Heart left ventricle (tissue), 16 donors: ENCODE measurements at regions not wholly inside any gene's neighbourhood (a gene's known extent, or its start where the extent isn't known, plus 50 kb on each side); places are given as distances from the start of the nearest gene placed in this dataset.

Source experiments
- ATAC-seq, 4 donors: fragments of 200-7000 bp; cut with Tn5 transposase; one replicate each; pipeline ENCODE4 v1.9.1; 2020 to 2022; ENCODE audit warnings: moderate library complexity in 4 of 4, mild to moderate bottlenecking in 3 of 4, moderate number of reproducible peaks in 1 of 4
- DNase-seq, 5 donors: peaks; one replicate each; pipeline ENCODE4 v3.0.0-alpha.2; 2020
- H3K27ac ChIP-seq, 12 donors: fragments of 200-600 bp; sonication (generic) in 4 of 12; one replicate each; pipeline versions ENCODE4 v1.5.0 to v1.8.0; 2016 to 2022; ENCODE audit warnings: mild to moderate bottlenecking in 2 of 12
- H3K27me3 ChIP-seq, 9 donors: fragments of 200-600 bp; sonication (generic) in 2 of 9; one replicate each; pipeline versions ENCODE4 v1.5.1 to v1.8.0; 2016 to 2022; ENCODE audit warnings: mild to moderate bottlenecking in 3 of 9
- H3K36me3 ChIP-seq, 9 donors: fragments of 200-600 bp; sonication (generic) in 2 of 9; one replicate each; pipeline versions ENCODE4 v1.5.0 to v1.8.0; 2018 to 2022; ENCODE audit warnings: mild to moderate bottlenecking in 2 of 9
- H3K4me1 ChIP-seq, 12 donors: fragments of 200-600 bp; sonication (generic) in 4 of 12; one replicate each; pipeline versions ENCODE4 v1.5.0 to v1.8.0; 2016 to 2022; ENCODE audit warnings: mild to moderate bottlenecking in 3 of 12
- H3K4me3 ChIP-seq, 12 donors: fragments of 200-600 bp; sonication (generic) in 4 of 12; one replicate each; pipeline versions ENCODE4 v1.5.0 to v1.8.0; 2017 to 2022; ENCODE audit warnings: mild to moderate bottlenecking in 9 of 12, moderate library complexity in 4 of 12
- H3K9me3 ChIP-seq, 12 donors: fragments of 200-600 bp; sonication (generic) in 4 of 12; one replicate each; pipeline versions ENCODE4 v1.5.0 to v1.8.0; 2016 to 2022; ENCODE audit warnings: mild to moderate bottlenecking in 1 of 12
- POLR2A ChIP-seq, 2 donors: fragments of 450-650 bp; IDR thresholded peaks; one replicate each; pipeline ENCODE4 v1.6.1; 2017; ENCODE audit warnings: antibody characterized with exemption in 2 of 2, mild to moderate bottlenecking in 2 of 2, moderate library complexity in 2 of 2
- WGBS, 4 donors: extraction: QIAGEN DNeasy Blood & Tissue Kit in 2 of 4; methylation state at CpG; one replicate each; pipeline versions ENCODE4 v1.1.5 to v1.1.7; 2013 to 2018; 5-methylcytosine and 5-hydroxymethylcytosine counted together
- intact Hi-C, 10 donors: fragments of 100-400 bp; cut with DNase I; formaldehyde crosslinking; loops; one replicate each; pipeline versions ENCODE4 v1.11.1 to v1.14.2; 2022
- TF ChIP-seq, protein P1 (sequence below), 12 donors: fragments of 200-600 bp; sonication (generic) in 4 of 12; IDR thresholded peaks; one replicate each; pipeline versions ENCODE4 v1.5.0 to v1.8.0; 2018 to 2022; ENCODE audit warnings: antibody characterized with exemption in 12 of 12, mild to moderate bottlenecking in 5 of 12
- donor health status: ischemic (EF 13 %, LVEDD 7.1; RV severe dilation, severe dysfunction).
- donor health status: healthy with polysubstance abuse.
- donor health status: DM: no; HTN: yes; CAD: no.
- donor health status: DM: no; HTN: no; CAD: no.
- donor health status: ischemic (EF 25% LVEDD 6.9; RV normal size, moderate dysfunction).
- donor health status: ischemic (EF 25% LVEDD 5.7; RV mildly dilated, moderate dysfunction).
- donor health status: healthy.
- donor health status: DM: yes; HTN: yes; CAD: no.
- donor health status: ischemic (EF 35%, LVEDD 5.7; RV mildly dilated, moderate dysfunction).
- donor health status: nonischemic (EF 11% LVEDD 7.7; RV severe dilation, severe dysfunction).
- donor health status: DM: yes; HTN: yes; CAD: no.
- donor health status: PGD.
- donor health status: ischemic (EF 29% LVEDD 5.4; RV normal size, mild dysfunction).
- donor health status: nonischemic (EF 23%, LVEDD 6.1; RV moderate dilation, normal function).

DNA sequence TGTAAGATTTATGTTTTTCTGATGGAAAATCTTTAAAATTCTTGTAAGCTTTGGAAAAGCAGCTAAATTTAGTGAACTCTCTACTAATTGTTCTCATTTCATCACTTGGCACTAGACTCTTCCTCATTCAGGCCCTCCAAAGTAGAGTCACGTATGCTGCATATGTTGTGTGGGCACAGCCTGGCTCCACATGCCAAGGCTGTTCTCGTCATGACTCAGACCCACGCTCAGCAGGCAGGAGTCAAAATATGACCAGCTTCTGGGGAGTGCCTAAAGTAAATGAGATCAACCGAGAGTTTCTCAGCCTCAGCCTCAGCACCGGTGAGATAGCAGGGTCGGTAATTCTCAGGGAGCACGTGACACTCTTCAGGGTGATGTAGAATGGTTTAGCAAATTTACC is 1672.9 kb downstream of the REEP3 start:
- Histone ChIP-seq H3K4me3 (no peak overlapping the region), H3K4me1 (no peaks in the 10 kb centered on the region), H3K36me3 (no peaks in the 10 kb centered on the region), H3K9me3 (no peaks in the 10 kb centered on the region), H3K27me3 (no peaks in the 10 kb centered on the region), H3K27ac (no peak overlapping the region)
- intact Hi-C loops = no loop called here
- DNase-seq (no peak), ATAC-seq (no peak)
- TF ChIP-seq, protein P1, sequence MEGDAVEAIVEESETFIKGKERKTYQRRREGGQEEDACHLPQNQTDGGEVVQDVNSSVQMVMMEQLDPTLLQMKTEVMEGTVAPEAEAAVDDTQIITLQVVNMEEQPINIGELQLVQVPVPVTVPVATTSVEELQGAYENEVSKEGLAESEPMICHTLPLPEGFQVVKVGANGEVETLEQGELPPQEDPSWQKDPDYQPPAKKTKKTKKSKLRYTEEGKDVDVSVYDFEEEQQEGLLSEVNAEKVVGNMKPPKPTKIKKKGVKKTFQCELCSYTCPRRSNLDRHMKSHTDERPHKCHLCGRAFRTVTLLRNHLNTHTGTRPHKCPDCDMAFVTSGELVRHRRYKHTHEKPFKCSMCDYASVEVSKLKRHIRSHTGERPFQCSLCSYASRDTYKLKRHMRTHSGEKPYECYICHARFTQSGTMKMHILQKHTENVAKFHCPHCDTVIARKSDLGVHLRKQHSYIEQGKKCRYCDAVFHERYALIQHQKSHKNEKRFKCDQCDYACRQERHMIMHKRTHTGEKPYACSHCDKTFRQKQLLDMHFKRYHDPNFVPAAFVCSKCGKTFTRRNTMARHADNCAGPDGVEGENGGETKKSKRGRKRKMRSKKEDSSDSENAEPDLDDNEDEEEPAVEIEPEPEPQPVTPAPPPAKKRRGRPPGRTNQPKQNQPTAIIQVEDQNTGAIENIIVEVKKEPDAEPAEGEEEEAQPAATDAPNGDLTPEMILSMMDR (IDR thresholded peaks at IDR 0.05) = no peak
- no peak for TF ChIP-seq POLR2A (IDR thresholded peaks at IDR 0.05)
- 85 to 92% (median 88%) methylated on average over 7 of the region's 7 CpGs for WGBS, 4 donors

DNA sequence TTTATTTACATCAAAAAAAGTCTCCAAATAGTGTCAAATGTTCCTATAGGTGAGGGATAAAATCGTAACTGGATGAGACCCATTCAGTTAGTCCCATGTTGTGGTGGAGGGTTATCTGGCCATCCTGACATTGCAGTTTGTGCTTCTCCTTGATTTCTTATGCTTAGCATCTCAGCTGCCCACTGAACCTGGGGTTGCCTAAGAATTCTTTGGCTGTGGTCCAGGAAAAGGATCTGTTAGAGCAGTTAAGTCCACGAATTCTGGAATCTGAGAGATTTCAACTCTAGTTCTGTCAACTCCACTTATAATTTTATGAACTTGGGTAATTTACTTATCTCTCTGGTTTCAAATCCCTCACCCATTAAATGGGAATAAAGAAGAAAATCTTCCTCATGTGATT is 1673.4 kb downstream of the REEP3 start:
- DNase-seq (no peak), ATAC-seq (no peak)
- intact Hi-C loops = no loop called here
- no peaks in the 10 kb centered on the region for H3K27me3 ChIP-seq
- no peak overlapping the region for H3K4me3 ChIP-seq
- 58 to 67% (median 63%) methylated on average over 2 of the region's 2 CpGs for WGBS, 4 donors
- no peaks in the 10 kb centered on the region for H3K9me3 ChIP-seq
- no peak for TF ChIP-seq POLR2A (IDR thresholded peaks at IDR 0.05)
- TF ChIP-seq, protein P1 (IDR thresholded peaks at IDR 0.05) = no peak
- H3K36me3 ChIP-seq = no peaks in the 10 kb centered on the region
- no peaks in the 10 kb centered on the region for H3K4me1 ChIP-seq
- no peak overlapping the region for H3K27ac ChIP-seq

DNA sequence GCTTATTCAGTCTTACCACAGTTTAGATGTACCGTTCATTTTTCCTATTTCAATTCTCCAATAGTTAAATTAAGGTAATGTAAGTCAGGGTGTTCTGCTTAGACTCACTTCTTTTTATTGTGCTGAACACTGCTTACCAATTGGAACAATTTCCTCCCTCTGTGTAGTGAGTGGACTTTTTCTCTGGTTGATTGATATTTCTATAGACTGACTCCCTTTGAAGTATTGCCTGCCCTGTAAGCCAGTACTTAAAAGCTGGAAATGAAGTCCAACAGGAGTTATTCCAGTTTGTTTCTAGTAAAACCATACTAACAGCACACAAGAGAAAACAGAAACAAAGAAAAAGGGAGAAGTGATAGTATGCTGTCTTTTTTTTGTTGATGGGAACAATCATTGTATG is 1674.9 kb downstream of the REEP3 start:
- Histone ChIP-seq H3K27me3 (no peaks in the 10 kb centered on the region), H3K27ac (no peak overlapping the region), H3K4me3 (no peak overlapping the region), H3K36me3 (no peaks in the 10 kb centered on the region), H3K9me3 (no peaks in the 10 kb centered on the region), H3K4me1 (no peaks in the 10 kb centered on the region)
- no peak for ATAC-seq
- intact Hi-C loops = no loop called here
- TF ChIP-seq, protein P1 (IDR thresholded peaks at IDR 0.05) = no peak
- TF ChIP-seq POLR2A (IDR thresholded peaks at IDR 0.05) = no peak
- WGBS, 4 donors = 83 to 96% (median 92%) methylated on average over 1 of the region's 1 CpG
- no peak for DNase-seq

DNA sequence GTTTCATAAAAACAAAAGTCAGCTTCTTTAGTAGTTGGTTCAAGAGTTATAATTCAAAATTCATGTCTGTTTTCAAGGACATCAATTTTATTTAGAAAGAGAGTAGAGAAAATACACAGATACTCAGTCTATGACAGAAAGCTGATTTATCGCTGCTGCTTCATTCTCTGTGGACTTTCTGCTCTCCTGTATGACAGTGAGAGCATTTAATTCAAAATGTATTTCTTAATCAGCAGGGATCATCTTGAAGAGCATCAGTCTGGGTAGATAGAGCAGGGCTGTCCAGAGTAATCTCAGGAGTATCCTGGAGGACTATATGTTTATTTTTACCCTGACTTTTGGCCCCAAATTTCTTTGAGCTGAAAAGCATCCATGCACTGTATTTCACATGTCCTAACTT is 1676.7 kb downstream of the REEP3 start:
- 91 to 96% (median 93%) methylated on average over 1 of the region's 1 CpG for whole genome bisulfite sequencing, 4 donors
- H3K27ac ChIP-seq = no peak overlapping the region

More for the DNA sequence above, 1676.7 kb downstream of the REEP3 start:
- H3K4me1 ChIP-seq = no peaks in the 10 kb centered on the region
- no peaks in the 10 kb centered on the region for H3K27me3 ChIP-seq
- TF ChIP-seq, protein P1 (IDR thresholded peaks at IDR 0.05) = no peak
- TF ChIP-seq POLR2A (IDR thresholded peaks at IDR 0.05) = no peak
- DNase-seq (no peak), ATAC-seq (no peak)
- no peaks in the 10 kb centered on the region for H3K36me3 ChIP-seq
- no peak overlapping the region for H3K4me3 ChIP-seq
- intact Hi-C loops = no loop called here
- H3K9me3 ChIP-seq = no peaks in the 10 kb centered on the region
